ENCODE measurements at regions not wholly inside any gene's neighbourhood (a gene's known extent, or its start where the extent isn't known, plus 50 kb on each side); places are given as distances from the start of the nearest gene placed in this dataset.

- no peak for DNase-seq
These were observed 143.3 kb downstream of the RRAGC start for GRCh38 chr1:38716229-38716628.

GRCh38 chr1:38715415-38715814, 144.2 kb downstream of the RRAGC start:
- DNase-seq = no peak

DNA sequence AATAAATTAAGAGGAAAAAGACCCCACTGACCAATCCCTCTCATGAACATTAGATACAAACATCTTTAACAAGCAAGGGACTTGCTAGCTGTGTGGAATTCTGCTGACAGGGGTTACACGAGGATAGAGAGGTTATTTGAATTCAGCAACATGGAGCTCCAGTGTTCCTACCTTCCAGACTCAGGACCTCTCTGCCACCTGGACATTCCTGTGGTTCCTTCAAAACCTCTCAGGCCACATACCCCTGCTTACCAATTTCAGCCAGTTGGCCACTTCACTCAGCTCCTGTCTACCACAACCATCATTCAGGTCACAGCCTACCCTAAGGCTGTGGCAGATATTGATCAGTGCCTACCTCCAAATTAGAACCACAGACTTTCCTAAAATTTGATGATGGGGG, 147.5 kb downstream of the RRAGC start:
- no peak for DNase-seq

DNA sequence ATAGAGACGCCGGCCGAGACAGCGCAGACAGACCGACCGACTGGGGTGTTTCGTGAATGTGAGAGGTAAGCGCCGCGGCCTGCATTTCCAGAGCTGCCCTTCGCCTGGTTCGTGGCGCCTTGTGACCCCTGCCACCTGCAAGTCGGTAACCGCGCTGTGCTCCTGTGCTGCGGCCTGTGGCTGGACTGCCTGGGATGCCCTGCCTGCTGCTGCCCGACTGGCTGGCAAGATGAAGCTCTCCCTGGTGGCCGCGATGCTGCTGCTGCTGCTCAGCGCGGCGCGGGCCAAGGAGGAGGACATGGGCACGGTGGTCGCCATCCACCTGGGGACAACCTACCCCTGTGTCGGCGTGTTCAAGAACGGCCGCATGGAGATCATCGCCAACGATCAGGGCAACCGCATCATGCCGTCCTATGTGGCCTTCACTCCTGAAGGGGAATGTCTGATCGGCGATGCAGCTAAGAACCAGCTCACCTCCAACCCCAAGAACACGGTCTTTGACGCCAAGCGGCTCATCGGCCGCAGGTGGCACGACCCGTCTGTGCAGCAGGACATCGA, 150.8 kb downstream of the RRAGC start:
- DNase-seq = no peak

DNA sequence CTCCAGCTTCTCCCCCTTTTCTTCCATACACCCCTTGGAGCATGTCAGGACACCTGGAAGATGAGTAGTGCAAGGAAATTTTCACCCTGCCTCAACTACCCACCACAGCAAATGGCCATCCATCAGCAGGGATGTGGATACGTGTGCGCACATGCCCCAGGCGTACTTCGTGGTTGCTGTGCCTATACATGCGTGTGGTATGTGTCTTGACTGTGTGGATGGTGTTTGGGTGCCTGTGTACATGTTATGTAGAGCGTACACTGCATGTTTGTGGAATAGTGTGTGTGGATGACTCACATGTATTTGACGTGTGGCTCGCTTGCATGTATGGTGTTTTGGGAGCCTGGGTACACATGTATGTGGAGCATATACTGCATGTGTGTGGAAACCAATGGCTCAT, 158.5 kb downstream of the RRAGC start:
- no peak for DNase-seq

DNA sequence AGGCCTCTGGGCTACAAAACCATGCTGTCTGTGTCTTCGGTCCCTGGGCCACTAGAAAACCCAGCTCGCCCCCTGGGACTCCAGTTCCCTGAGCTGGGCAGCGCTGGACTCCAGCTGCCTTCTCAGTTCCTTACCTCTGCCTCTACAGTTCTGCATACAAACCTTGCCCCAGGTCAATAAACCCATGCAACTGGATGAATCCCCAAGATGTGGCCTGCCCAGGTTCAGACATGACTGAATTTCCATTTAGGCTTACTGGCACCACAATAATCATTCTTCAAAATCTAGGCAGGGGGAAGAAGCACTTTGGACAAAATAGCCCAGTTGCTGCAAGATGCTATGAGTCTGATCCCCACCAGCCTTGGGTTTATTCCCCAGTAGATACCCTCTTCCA, 159.5 kb downstream of the RRAGC start:
- no peak for DNase-seq

GRCh38 chr1:38699330-38700076, 160.1 kb downstream of the RRAGC start:
- no peak for DNase-seq

DNA sequence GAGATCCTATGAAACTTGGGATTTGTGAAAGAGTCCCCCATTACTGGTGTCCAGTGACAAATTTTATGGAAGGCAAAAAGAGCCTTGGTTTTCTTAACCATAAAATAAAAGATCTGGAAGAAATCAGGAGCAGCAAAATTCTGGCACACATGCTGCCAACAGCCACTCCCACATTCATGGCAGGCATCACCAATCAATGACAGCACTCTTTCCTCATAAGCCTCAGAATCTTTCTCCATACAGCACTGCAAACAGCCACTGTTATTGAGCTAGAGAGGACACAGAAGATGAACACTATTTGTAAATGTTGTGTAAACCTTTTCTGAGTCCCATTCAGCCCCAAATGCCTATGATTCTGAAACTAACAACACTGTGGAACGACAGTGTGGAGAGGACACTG, 162.2 kb downstream of the RRAGC start:
- DNase-seq = no peak

GRCh38 chr1:38696371-38696770, 163.2 kb downstream of the RRAGC start:
- no peak for DNase-seq

DNA sequence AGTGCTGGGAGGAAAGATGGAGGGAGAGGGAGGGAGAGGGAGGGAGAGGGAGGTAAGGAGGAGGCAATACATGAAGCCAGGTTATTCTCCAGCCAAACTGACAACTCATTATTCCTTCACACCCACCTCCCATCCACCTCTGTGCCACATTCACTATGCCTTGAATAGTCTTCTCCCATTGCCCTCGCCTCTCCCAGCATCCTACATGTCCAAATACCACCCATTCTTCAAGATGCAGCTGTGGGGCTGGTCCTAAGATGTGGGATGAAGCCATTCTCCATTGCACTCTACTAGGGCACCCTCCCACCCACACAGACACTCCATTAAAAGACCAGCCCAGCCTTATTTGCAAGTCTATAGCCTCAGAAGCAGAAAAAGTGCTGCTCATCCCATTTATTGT, 165.8 kb downstream of the RRAGC start:
- no peak for DNase-seq

DNA sequence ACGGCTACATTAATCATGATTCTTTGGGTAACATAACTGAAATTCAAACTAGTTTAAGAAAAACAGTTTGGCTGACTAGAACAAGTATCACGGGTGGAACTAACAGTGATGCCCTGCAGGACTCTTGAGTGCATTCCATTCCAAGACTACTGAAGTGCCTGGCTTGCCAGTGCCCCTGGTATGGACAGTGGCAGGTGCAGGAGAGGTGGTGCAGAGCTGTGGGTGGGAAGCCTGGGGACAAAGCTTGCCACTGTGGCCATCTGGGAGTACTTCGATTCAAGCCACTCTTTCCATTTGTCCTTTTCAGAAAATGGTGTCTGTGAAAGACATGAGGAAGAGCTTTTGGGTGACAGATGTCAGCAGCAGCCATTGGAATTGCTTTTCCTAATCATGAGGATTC, 166.5 kb downstream of the RRAGC start:
- DNase-seq = no peak

- DNase-seq = no peak
These were observed 168.7 kb downstream of the RRAGC start for GRCh38 chr1:38690790-38691449.

- DNase-seq = no peak
These were observed 172.7 kb downstream of the RRAGC start for GRCh38 chr1:38686927-38687255.

- DNase-seq = no peak
These were observed 173.2 kb downstream of the RRAGC start for GRCh38 chr1:38686167-38686926.

DNA sequence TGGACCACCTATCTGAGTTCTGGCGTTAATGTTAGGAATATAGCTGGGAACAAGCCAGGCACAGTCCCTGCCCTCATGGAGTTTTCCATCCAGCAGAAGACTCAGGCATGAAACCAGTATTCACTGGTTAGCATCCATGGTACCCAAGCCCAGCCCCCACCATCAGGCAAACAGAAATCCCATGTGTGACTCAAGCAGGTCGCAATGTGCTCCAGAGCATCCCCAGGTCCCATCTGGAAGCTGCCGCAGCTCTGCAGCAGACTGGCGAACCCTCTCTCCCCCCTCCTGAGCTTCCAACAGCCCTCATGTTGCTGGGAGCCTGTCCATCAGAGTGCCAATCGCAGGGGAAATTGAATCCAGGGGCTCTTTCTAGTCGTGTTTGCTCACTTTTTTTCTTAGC, 174.2 kb downstream of the RRAGC start:
- no peak for DNase-seq

DNA sequence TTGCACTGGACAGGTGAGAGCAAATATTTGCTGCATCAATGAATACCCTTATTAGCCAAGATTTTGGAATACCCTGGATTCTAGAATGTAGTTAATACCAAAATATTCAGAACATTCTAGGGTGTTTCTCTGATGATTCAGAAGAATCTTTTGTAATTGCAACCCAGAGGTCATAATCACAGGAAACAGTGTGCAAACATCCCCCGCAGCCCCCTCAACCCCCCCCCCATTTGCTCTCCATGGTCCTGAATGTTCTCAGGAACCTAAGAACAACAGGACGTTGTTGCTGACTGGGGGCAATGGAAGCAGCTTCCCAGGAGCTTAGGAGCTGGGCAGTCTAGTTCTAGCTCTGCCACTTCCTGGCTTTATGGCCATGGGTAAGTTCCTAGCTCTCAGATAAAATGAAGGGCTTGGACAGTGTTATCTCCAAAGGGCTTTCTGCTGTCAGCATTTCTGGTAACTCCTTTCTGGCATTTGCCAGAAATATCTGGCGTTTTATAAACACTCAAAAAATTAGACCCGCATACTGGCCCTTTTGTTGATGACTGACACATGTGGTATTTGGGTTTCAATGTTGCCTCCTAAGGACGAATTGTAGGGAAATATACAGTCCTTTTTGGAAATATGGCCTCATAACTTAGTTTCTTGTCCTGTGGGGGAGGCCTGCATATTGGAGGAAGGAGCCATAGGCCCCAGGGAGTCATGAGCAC, 178.6 kb downstream of the RRAGC start:
- DNase-seq = no peak

GRCh38 chr1:38677756-38678155, 181.8 kb downstream of the RRAGC start:
- DNase-seq = no peak

DNA sequence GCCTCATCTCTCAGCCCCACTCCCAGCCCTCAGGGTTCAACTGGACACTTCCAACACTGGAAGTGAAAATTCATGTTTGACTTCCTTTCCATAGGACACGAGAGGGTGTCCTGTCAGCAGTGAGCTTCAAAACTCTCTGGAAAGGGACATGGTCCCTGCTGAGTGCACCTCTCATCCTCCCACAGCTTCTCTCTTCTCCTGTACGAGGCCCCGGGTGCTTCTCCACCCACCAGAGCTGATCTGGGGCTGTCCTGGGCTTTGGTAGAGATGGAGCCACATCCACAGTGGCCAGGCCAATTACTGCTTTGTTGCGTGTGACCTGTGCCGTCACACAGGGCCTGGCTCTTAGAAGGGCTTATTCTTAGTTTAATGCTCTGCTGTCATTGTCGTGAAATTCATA, 182.3 kb downstream of the RRAGC start:
- DNase-seq = no peak

DNA sequence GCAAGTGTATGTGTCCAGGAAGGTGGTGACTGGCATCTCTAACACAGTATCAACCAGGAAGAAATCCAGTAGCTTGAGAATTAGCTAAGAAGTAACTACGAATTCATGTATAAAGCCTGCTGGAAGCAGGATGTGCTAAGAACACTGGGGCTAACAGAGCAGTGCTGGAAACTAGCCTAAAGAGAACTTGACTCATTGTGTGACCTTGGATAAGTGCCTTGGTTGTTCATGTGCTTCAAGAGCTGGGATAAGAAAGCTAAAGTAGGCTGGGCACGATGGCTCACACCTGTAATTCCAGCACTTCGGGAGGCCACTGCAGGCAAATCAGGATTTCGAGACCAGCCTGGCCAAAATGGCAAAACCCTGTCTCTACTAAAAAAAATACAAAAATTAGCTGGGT, 186.9 kb downstream of the RRAGC start:
- no peak for DNase-seq

- DNase-seq = no peak
These were observed 188.4 kb downstream of the RRAGC start for GRCh38 chr1:38671221-38671620.

DNA sequence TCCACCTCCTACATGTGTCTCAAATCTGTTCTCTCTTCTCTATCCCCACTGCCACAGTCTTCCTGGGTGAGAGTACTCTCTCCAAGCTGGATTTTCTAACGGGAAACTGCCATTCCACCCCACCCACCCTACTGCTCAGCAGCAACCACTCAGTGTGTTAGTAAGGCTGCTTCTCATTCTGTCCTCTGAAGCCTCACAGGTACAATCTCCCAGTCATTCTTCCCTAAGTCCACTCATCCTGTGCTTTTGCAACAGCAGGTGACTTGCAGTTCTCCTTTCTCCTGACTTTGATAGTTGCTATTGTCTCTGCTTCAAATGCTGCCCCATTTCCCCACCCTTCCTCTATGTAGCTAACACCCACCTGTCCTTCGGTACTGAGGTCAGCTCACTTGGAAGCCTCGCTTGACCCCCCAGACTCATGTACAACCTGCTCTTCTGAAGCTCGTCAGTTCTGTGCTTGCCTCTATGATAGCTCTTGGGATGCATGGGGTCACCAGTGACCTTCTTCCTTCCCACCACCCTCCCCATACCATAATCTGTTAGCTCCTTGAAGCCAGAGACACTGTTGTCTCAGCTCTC, 188.9 kb downstream of the RRAGC start:
- DNase-seq = no peak

- DNase-seq = no peak
These were observed 191.9 kb downstream of the RRAGC start for GRCh38 chr1:38667626-38668025.

- DNase-seq = no peak
These were observed 197.4 kb downstream of the RRAGC start for GRCh38 chr1:38662126-38662525.
